ENCODE measurements at regions not wholly inside any gene's neighbourhood (a gene's known extent, or its start where the extent isn't known, plus 50 kb on each side); places are given as distances from the start of the nearest gene placed in this dataset.

DNA sequence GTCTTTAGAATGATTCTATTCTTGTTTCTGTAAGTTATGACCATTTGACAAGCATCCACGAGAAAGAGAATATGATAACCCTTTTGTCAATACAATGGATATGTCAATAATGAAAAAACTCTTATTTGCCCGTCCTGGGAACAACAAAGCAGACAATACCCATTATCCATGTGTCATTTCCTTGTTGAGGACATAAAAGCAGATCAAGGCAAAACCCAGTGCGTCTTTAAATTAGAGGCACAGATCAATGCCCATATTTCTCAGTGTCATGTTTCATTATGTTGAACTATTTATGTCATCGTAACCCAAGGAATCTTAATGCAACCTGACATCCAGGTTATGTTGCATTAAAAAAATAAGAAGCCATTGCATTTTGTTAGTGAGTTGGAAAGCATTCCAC is 365.0 kb upstream of the CELF4 start:
- Histone ChIP-seq H3K9me3 (replicated peaks in 1 of 2; ENCODE audit: control insufficient read depth in 2 of 2, insufficient read depth in 1 of 2, low read depth in 1 of 2, low read length in 2 of 2) (no peaks in the 10 kb centered on the region), H2AK5ac (ENCODE audit: low read depth, low read length) (no peak overlapping the region), H3K23ac (ENCODE audit: low read depth, low read length, poor library complexity) (no peak overlapping the region), H3K4me1 (ENCODE audit: control insufficient read depth in 2 of 2, insufficient read depth in 1 of 2, low read depth in 1 of 2, low read length in 2 of 2) (no peaks in the 10 kb centered on the region), H3K4ac (ENCODE audit: low read length) (no peak overlapping the region), H3K27me3 (ENCODE audit: control insufficient read depth in 3 of 3, insufficient read depth in 3 of 3, low read depth in 1 of 3, low read length in 3 of 3) (no peaks in the 10 kb centered on the region), H3K18ac (ENCODE audit: low read length) (no peak overlapping the region), H2BK12ac (ENCODE audit: low read length) (no peak overlapping the region), H4K91ac (ENCODE audit: low read depth, low read length, poor library complexity) (no peak overlapping the region), H2AFZ (ENCODE audit: low read length) (no peak overlapping the region), H3K4me2 (ENCODE audit: insufficient read depth, low read length, poor library complexity, severe bottlenecking) (no peak overlapping the region), H3K4me3 (ENCODE audit: low read length in 2 of 2) (no peak overlapping the region), H3K79me1 (ENCODE audit: low read depth, low read length) (no peaks in the 10 kb centered on the region), H3K36me3 (replicated peaks in 1 of 2; ENCODE audit: control insufficient read depth in 2 of 2, insufficient read depth in 2 of 2, low read length in 2 of 2) (no peaks in the 10 kb centered on the region), H2BK5ac (ENCODE audit: low read length) (no peak overlapping the region), H3K27ac (replicated peaks; ENCODE audit: low read length) (no peak overlapping the region), H2BK120ac (ENCODE audit: low read depth, low read length) (no peak overlapping the region), H2BK15ac (ENCODE audit: low read length) (no peak overlapping the region), H3K14ac (ENCODE audit: low read length) (no peak overlapping the region), H3K9ac (ENCODE audit: low read depth, low read length, poor library complexity) (no peak overlapping the region), H4K8ac (ENCODE audit: low read depth, low read length) (no peak overlapping the region)
- no CpG with 5 or more reads among the region's 4 CpGs for WGBS, 2 donors (ENCODE audit: extremely low coverage in 2 of 2, insufficient read length in 2 of 2, insufficient replicate concordance in 1 of 2)
- DNase-seq (ENCODE audit: low spot score), result no peak

GRCh38 chr18:37922162-37922561 is 356.6 kb upstream of the CELF4 start:
- H3K79me1 ChIP-seq (ENCODE audit: low read depth, low read length), result no peaks in the 10 kb centered on the region
- H2AK5ac ChIP-seq (ENCODE audit: low read depth, low read length), result no peak overlapping the region
- no peak overlapping the region for H3K4ac ChIP-seq (ENCODE audit: low read length)
- H3K4me2 ChIP-seq (ENCODE audit: insufficient read depth, low read length, poor library complexity, severe bottlenecking), result no peak overlapping the region
- no peaks in the 10 kb centered on the region for H3K4me1 ChIP-seq (ENCODE audit: control insufficient read depth in 2 of 2, insufficient read depth in 1 of 2, low read depth in 1 of 2, low read length in 2 of 2)
- H3K9me3 ChIP-seq (replicated peaks in 1 of 2; ENCODE audit: control insufficient read depth in 2 of 2, insufficient read depth in 1 of 2, low read depth in 1 of 2, low read length in 2 of 2), result no peaks in the 10 kb centered on the region
- H3K27me3 ChIP-seq (ENCODE audit: control insufficient read depth in 3 of 3, insufficient read depth in 3 of 3, low read depth in 1 of 3, low read length in 3 of 3), result no peaks in the 10 kb centered on the region
- no peak overlapping the region for H2BK5ac ChIP-seq (ENCODE audit: low read length)
- no peak overlapping the region for H4K8ac ChIP-seq (ENCODE audit: low read depth, low read length)
- no peak overlapping the region for H3K4me3 ChIP-seq (ENCODE audit: low read length in 2 of 2)
- H3K9ac ChIP-seq (ENCODE audit: low read depth, low read length, poor library complexity), result no peak overlapping the region
- H2BK15ac ChIP-seq (ENCODE audit: low read length), result no peak overlapping the region
- H3K23ac ChIP-seq (ENCODE audit: low read depth, low read length, poor library complexity), result no peak overlapping the region
- H2BK12ac ChIP-seq (ENCODE audit: low read length), result no peak overlapping the region
- no peak for DNase-seq (ENCODE audit: low spot score)
- H2AFZ ChIP-seq (ENCODE audit: low read length), result no peak overlapping the region
- no peak overlapping the region for H3K27ac ChIP-seq (replicated peaks; ENCODE audit: low read length)
- H3K36me3 ChIP-seq (replicated peaks in 1 of 2; ENCODE audit: control insufficient read depth in 2 of 2, insufficient read depth in 2 of 2, low read length in 2 of 2), result no peaks in the 10 kb centered on the region
- H4K91ac ChIP-seq (ENCODE audit: low read depth, low read length, poor library complexity), result no peak overlapping the region
- H3K18ac ChIP-seq (ENCODE audit: low read length), result no peak overlapping the region
- H2BK120ac ChIP-seq (ENCODE audit: low read depth, low read length), result no peak overlapping the region
- H3K14ac ChIP-seq (ENCODE audit: low read length), result no peak overlapping the region

GRCh38 chr18:37920865-37921264 is 355.3 kb upstream of the CELF4 start:
- H4K8ac ChIP-seq (ENCODE audit: low read depth, low read length), result no peak overlapping the region
- H2BK5ac ChIP-seq (ENCODE audit: low read length), result no peak overlapping the region
- no peak overlapping the region for H3K4me2 ChIP-seq (ENCODE audit: insufficient read depth, low read length, poor library complexity, severe bottlenecking)
- H3K18ac ChIP-seq (ENCODE audit: low read length), result no peak overlapping the region
- H3K4ac ChIP-seq (ENCODE audit: low read length), result no peak overlapping the region
- H2AFZ ChIP-seq (ENCODE audit: low read length), result no peak overlapping the region
- no peak overlapping the region for H2BK12ac ChIP-seq (ENCODE audit: low read length)
- H3K14ac ChIP-seq (ENCODE audit: low read length), result no peak overlapping the region
- WGBS, 2 donors (ENCODE audit: extremely low coverage in 2 of 2, insufficient read length in 2 of 2, insufficient replicate concordance in 1 of 2), result no CpG with 5 or more reads among the region's 4 CpGs
- no peak overlapping the region for H3K9ac ChIP-seq (ENCODE audit: low read depth, low read length, poor library complexity)
- H3K27ac ChIP-seq (replicated peaks; ENCODE audit: low read length), result no peak overlapping the region
- H2BK15ac ChIP-seq (ENCODE audit: low read length), result no peak overlapping the region
- H3K79me1 ChIP-seq (ENCODE audit: low read depth, low read length), result no peaks in the 10 kb centered on the region
- no peaks in the 10 kb centered on the region for H3K27me3 ChIP-seq (ENCODE audit: control insufficient read depth in 3 of 3, insufficient read depth in 3 of 3, low read depth in 1 of 3, low read length in 3 of 3)
- no peaks in the 10 kb centered on the region for H3K9me3 ChIP-seq (replicated peaks in 1 of 2; ENCODE audit: control insufficient read depth in 2 of 2, insufficient read depth in 1 of 2, low read depth in 1 of 2, low read length in 2 of 2)
- H2BK120ac ChIP-seq (ENCODE audit: low read depth, low read length), result no peak overlapping the region
- no peaks in the 10 kb centered on the region for H3K36me3 ChIP-seq (replicated peaks in 1 of 2; ENCODE audit: control insufficient read depth in 2 of 2, insufficient read depth in 2 of 2, low read length in 2 of 2)
- H3K23ac ChIP-seq (ENCODE audit: low read depth, low read length, poor library complexity), result no peak overlapping the region
- DNase-seq (ENCODE audit: low spot score), result no peak
- H2AK5ac ChIP-seq (ENCODE audit: low read depth, low read length), result no peak overlapping the region
- H3K4me3 ChIP-seq (ENCODE audit: low read length in 2 of 2), result no peak overlapping the region
- H3K4me1 ChIP-seq (ENCODE audit: control insufficient read depth in 2 of 2, insufficient read depth in 1 of 2, low read depth in 1 of 2, low read length in 2 of 2), result no peaks in the 10 kb centered on the region
- H4K91ac ChIP-seq (ENCODE audit: low read depth, low read length, poor library complexity), result no peak overlapping the region

DNA sequence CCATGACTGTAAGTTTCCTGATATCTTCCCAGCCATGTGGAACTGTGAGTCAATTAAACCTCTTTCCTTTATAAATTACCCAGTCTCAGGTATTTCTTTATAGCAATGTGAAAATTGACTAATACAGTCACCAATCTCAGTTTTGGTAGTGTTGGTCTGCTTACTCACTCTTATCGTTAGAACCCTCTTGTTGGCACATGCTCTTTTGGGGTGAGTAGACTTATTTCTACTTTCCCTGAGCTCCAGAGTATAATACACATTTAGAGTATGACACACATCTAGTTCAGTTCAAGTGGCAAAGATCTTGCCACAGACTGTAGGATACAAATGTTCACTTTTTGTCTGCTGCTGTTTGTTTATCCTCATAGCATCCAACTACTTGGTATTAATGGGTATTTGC is 347.5 kb upstream of the CELF4 start:
- Histone ChIP-seq H3K9ac (ENCODE audit: low read depth, low read length, poor library complexity) (no peak overlapping the region), H2BK120ac (ENCODE audit: low read depth, low read length) (no peak overlapping the region), H3K9me3 (replicated peaks in 1 of 2; ENCODE audit: control insufficient read depth in 2 of 2, insufficient read depth in 1 of 2, low read depth in 1 of 2, low read length in 2 of 2) (no peaks in the 10 kb centered on the region), H3K14ac (ENCODE audit: low read length) (no peak overlapping the region), H3K36me3 (replicated peaks in 1 of 2; ENCODE audit: control insufficient read depth in 2 of 2, insufficient read depth in 2 of 2, low read length in 2 of 2) (no peaks in the 10 kb centered on the region), H3K23ac (ENCODE audit: low read depth, low read length, poor library complexity) (no peak overlapping the region), H3K4me3 (ENCODE audit: low read length in 2 of 2) (no peak overlapping the region), H3K27me3 (ENCODE audit: control insufficient read depth in 3 of 3, insufficient read depth in 3 of 3, low read depth in 1 of 3, low read length in 3 of 3) (no peaks in the 10 kb centered on the region), H2AK5ac (ENCODE audit: low read depth, low read length) (no peak overlapping the region), H4K8ac (ENCODE audit: low read depth, low read length) (no peak overlapping the region), H2BK15ac (ENCODE audit: low read length) (no peak overlapping the region), H3K4ac (ENCODE audit: low read length) (no peak overlapping the region), H2AFZ (ENCODE audit: low read length) (no peak overlapping the region), H3K4me1 (ENCODE audit: control insufficient read depth in 2 of 2, insufficient read depth in 1 of 2, low read depth in 1 of 2, low read length in 2 of 2) (no peaks in the 10 kb centered on the region), H4K91ac (ENCODE audit: low read depth, low read length, poor library complexity) (no peak overlapping the region), H3K27ac (replicated peaks; ENCODE audit: low read length) (no peak overlapping the region), H3K4me2 (ENCODE audit: insufficient read depth, low read length, poor library complexity, severe bottlenecking) (no peak overlapping the region), H3K79me1 (ENCODE audit: low read depth, low read length) (no peaks in the 10 kb centered on the region), H2BK12ac (ENCODE audit: low read length) (no peak overlapping the region), H2BK5ac (ENCODE audit: low read length) (no peak overlapping the region), H3K18ac (ENCODE audit: low read length) (no peak overlapping the region)
- no CpG with 5 or more reads among the region's 1 CpG for WGBS, 2 donors (ENCODE audit: extremely low coverage in 2 of 2, insufficient read length in 2 of 2, insufficient replicate concordance in 1 of 2)
- DNase-seq (ENCODE audit: low spot score), result no peak

All from neuronal stem cell (in vitro differentiated cells).